HL-60 (cell line): ENCODE measurements at regions not wholly inside any gene's neighbourhood (a gene's known extent, or its start where the extent isn't known, plus 50 kb on each side); places are given as distances from the start of the nearest gene placed in this dataset.

ENCODE experiments used
- CTCF ChIP-seq: IDR thresholded peaks from one replicate; pipeline ENCODE4 v1.5.1; 2011; ENCODE audit warnings: low read length, control low read depth, inconsistent platforms; ENCODE audit not compliant: insufficient read depth
- POLR2AphosphoS5 ChIP-seq: IDR thresholded peaks from 2 replicates; pipeline ENCODE4 v1.6.1; 2012; ENCODE audit warnings: low read depth
- REST ChIP-seq: IDR thresholded peaks from 2 replicates; pipeline ENCODE4 v1.6.1; 2012; ENCODE audit warnings: low read depth; ENCODE audit not compliant: insufficient replicate concordance

GRCh38 chr10:64458306-64458705 lies 937.1 kb downstream of the REEP3 start:
- TF ChIP-seq CTCF: no peak
- no peak for TF ChIP-seq REST
- no peak for TF ChIP-seq POLR2AphosphoS5
